ENCODE measurements at regions not wholly inside any gene's neighbourhood (a gene's known extent, or its start where the extent isn't known, plus 50 kb on each side); places are given as distances from the start of the nearest gene placed in this dataset.
"Not testable (repeated sequence)": the region's sequence is repeated elsewhere in the genome, so short reads cannot be mapped to it uniquely, and the experiment has no call there.

DNA sequence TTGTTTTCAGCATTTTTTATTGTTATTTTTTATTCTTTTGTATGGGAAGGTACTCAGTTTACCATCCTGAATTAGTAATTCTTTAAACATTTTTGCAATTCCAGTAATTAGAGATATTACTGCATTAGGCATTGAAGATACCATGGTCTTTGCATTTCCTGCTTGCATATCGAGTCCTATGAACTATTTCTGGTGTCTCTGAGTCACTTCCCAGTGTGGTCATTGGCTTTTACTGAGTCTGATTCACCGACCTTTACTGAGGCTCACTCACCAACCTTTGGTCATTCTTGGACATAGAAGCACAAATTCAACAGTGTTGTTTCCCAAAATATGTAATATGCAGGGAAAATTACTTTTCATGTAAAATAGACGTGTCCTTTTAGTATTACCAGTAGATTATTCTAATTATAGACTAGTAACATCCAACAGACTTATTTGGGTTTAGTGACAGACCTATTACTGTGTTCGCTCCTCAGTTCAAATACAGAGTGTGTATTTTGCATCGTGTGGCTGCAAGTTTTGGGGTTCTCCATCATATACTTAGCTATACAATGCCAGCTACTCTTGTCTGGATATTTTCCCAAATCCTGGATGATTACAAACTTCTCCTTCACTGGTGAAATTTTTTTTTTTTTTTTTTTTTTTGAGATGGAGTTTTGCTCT, 180.7 kb upstream of the PRSS1 start:
- peak; percentile 84 for DNase-seq (ENCODE audit: low read depth)

GRCh38 chr7:142567201-142568075, 181.8 kb upstream of the PRSS1 start:
- no peak for DNase-seq (ENCODE audit: low read depth)

GRCh38 chr7:142566271-142566670, 183.0 kb upstream of the PRSS1 start:
- DNase-seq (ENCODE audit: low read depth), result no peak

GRCh38 chr7:142564125-142564524, 185.1 kb upstream of the PRSS1 start:
- not testable (repeated sequence) for DNase-seq (ENCODE audit: low read depth)

GRCh38 chr7:142563470-142563869, 185.8 kb upstream of the PRSS1 start:
- DNase-seq (ENCODE audit: low read depth), result no peak

GRCh38 chr7:142562688-142563087, 186.6 kb upstream of the PRSS1 start:
- DNase-seq (ENCODE audit: low read depth), result no peak

DNA sequence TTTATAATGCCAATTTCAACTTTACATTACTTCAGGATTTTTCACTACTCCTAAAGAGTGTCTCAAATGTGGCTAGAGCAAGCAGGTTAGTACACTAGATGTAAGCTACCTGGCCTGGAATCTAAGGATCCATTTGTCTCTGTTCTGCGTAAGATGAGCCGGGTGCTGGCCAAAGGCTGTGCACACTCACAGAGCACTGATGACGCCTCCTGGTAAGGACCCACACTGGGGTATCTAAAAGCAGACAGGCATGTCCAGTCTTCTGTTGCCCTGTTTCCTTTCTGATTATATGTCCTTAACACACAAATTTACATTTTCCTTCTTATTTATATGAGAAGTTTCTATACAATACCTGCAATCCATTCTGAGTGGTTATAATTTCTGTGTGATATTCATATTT, 187.9 kb upstream of the PRSS1 start:
- not testable (repeated sequence) for DNase-seq (ENCODE audit: low read depth)

DNA sequence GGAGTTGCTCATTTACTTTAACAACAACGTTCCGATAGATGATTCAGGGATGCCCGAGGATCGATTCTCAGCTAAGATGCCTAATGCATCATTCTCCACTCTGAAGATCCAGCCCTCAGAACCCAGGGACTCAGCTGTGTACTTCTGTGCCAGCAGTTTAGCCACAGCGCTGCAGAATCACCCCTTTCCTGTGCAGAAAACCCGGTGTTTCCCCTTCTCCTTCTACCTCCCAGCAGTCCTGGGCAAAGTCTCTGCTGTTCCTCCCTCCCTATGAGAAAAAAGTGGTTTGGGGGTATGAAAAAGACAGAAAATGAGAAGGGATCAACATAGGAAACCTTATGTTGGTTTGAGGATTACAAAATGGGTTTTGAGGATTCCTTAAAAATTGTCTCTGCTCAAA, 188.5 kb upstream of the PRSS1 start:
- DNase-seq (ENCODE audit: low read depth), result not testable (repeated sequence)

GRCh38 chr7:142560166-142560565, 189.1 kb upstream of the PRSS1 start:
- no peak for DNase-seq (ENCODE audit: low read depth)

GRCh38 chr7:142557971-142558582, 191.2 kb upstream of the PRSS1 start:
- peak; percentile 48 for DNase-seq (ENCODE audit: low read depth)

DNA sequence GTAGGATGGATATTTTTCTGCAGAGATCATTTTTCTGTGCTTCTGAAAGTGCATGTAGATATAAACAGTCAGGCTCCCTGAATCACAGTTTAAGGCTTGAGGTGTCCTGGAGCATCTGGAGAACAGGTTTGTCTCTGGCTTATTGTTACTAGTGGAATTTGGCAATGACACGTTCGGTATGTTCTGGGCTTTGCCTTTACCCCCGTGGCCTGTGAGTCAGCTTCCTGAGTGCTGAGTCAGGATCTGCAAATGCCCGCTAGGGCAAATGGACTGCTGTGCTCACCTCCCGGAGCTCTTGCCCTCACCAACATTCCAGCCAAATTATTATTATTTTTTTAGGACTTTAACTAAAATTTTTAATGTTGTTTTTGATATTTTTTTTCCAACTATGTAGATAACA, 192.5 kb upstream of the PRSS1 start:
- peak; percentile 97 for DNase-seq (ENCODE audit: low read depth)

DNA sequence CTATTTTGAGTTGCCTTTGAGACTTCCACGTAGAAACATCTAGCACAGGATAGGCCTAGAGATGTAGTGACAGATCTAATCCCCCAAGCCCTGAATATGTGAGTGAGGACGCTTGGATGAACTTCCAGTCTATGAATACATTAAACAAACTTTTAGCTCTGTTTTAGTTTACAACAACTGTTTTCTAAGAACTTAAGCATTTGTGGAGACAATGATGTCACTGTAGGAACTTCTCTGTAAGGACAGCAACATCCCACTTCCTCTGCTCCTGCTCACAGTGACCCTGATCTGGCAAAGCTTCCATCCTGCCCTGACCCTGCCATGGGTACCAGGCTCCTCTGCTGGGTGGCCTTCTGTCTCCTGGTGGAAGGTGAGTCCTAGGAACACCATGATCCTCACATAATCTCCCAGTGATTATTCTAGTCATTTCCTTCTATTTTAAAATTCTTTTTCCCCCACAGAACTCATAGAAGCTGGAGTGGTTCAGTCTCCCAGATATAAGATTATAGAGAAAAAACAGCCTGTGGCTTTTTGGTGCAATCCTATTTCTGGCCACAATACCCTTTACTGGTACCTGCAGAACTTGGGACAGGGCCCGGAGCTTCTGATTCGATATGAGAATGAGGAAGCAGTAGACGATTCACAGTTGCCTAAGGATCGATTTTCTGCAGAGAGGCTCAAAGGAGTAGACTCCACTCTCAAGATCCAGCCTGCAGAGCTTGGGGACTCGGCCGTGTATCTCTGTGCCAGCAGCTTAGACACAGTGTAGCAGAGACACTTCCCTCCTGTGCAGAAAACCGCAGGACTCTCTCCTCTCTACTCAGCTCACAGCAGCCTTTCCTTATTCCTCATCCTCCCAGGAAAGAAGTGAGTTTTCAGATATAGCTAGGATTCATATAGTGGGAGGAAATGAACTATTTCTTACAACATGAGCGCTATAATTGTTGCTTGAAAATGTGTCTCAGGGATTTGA, 194.4 kb upstream of the PRSS1 start:
- no peak for DNase-seq (ENCODE audit: low read depth)

- DNase-seq (ENCODE audit: low read depth), result no peak
Observed at GRCh38 chr7:142553216-142553615, 196.1 kb upstream of the PRSS1 start.

GRCh38 chr7:142548978-142549377, 200.3 kb upstream of the PRSS1 start:
- peak; percentile 40 for DNase-seq (ENCODE audit: low read depth)

GRCh38 chr7:142546452-142546851, 202.8 kb upstream of the PRSS1 start:
- DNase-seq (ENCODE audit: low read depth), result no peak

DNA sequence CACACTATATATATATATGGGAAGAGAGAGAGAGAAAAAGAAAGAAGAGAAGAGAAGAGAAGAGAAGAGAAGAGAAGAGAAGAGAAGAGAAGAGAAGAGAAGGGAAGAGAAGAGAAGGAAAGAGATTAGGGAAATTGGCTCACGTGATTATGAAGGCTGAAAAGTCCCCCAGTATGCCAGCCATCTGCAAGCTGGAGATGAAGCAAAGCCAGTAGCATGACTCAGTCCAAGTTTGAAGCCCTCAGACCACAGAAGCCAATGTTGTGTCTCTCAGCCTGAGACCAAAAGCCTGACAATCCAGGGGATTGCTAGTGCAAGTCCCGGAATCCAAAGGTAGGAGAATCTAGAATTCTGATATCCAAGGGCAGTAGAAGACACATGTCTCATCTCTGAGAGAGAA, 206.3 kb upstream of the PRSS1 start:
- peak; percentile 69 for DNase-seq (ENCODE audit: low read depth)

DNA sequence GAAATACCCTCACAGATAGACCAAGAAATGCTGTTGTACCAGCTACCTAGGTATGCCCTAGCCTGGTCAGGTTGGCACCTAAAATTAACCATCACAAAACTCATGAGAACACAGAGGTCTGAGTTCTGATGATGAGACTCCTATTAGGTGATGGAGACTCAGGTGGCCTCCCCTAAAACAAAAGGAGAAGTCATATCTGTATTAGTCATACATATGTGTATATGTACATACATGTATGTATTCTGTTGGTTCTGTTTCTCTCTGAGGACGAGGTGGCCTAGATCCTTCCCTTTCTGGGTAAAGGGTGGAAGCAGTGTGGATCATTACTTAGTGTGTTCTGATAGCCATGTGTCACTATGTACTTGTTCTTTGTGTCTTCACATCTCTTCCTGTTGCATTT, 207.2 kb upstream of the PRSS1 start:
- no peak for DNase-seq (ENCODE audit: low read depth)

DNA sequence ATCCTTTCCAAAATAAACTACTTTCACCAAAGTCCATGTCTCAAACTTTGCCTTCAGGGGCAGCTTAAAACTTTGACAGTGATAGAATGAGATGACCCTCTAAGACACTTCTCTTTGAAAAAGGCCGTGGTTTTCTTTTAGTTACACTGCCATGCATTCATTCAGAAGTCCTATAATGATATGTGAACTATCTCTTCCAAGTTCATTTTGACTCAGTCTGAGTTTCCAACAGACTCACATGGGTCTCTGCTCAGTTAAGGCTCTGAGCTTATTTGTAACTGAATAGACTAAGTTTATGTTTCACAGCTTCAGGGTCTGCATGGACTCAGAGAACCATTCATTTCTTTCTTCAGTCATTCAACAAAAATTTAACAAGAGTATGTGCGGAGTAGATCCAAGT, 208.9 kb upstream of the PRSS1 start:
- DNase-seq (ENCODE audit: low read depth), result no peak

- peak; percentile 94 for DNase-seq (ENCODE audit: low read depth)
Observed at GRCh38 chr7:142539901-142540300, 209.4 kb upstream of the PRSS1 start.

GRCh38 chr7:142537760-142538159, 211.5 kb upstream of the PRSS1 start:
- peak; percentile 35 for DNase-seq (ENCODE audit: low read depth)

GRCh38 chr7:142535123-142535779, 214.0 kb upstream of the PRSS1 start:
- peak; percentile 59 for DNase-seq (ENCODE audit: low read depth)
